Left cardiac atrium (tissue), 4 donors: ENCODE measurements at regions not wholly inside any gene's neighbourhood (a gene's known extent, or its start where the extent isn't known, plus 50 kb on each side); places are given as distances from the start of the nearest gene placed in this dataset.
"Not testable (repeated sequence)": the region's sequence is repeated elsewhere in the genome, so short reads cannot be mapped to it uniquely, and the experiment has no call there.

Source experiments
- ATAC-seq, 2 donors: fragments of 200-7000 bp; cut with Tn5 transposase; one replicate each; pipeline ENCODE4 v1.9.1; 2020; ENCODE audit warnings: mild to moderate bottlenecking in 2 of 2, moderate library complexity in 2 of 2
- DNase-seq: peaks from one replicate; pipeline ENCODE4 v3.0.0-alpha.2; 2020
- intact Hi-C, 2 donors: fragments of 100-400 bp; cut with DNase I; formaldehyde crosslinking; loops; one replicate each; pipeline versions ENCODE4 v1.14.1 to v1.15.1; 2022 to 2023
- donor health status: DM: no; HTN: yes; CAD: no.
- donor health status: DM: no; HTN: yes; CAD: no; lungs with severe emphysema.
- donor health status: DM: yes; HTN: yes; CAD: no.
- donor health status: Dilated cardiomyopathy.

DNA sequence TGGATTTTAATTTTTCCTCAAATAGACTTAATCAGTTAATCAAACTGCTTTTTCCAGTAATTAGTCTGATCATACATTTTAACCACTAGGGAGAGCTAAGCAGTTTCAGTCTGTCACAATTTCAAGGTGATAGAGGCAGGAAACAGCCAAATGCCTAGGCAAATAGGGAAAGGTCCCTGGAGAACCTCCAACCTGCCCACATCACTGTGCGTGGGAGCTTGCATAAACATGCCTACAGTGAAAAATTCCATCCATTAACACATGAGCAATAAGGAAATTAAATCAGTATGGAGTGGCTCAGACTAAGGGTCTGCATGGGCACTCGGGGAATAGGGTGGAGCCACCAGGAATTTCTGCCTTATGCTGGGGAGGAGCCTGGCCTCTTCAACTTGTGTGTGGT lies 74.6 kb downstream of the AASDHPPT start:
- ATAC-seq (peak in 1 of 2 donors; percentile 26), DNase-seq (no peak)
- intact Hi-C loops, result no loop called here

- intact Hi-C loops, result no loop called here
- no peak for ATAC-seq
- DNase-seq, result no peak
Measured at GRCh38 chr11:106152824-106153223, 75.4 kb downstream of the AASDHPPT start.

DNA sequence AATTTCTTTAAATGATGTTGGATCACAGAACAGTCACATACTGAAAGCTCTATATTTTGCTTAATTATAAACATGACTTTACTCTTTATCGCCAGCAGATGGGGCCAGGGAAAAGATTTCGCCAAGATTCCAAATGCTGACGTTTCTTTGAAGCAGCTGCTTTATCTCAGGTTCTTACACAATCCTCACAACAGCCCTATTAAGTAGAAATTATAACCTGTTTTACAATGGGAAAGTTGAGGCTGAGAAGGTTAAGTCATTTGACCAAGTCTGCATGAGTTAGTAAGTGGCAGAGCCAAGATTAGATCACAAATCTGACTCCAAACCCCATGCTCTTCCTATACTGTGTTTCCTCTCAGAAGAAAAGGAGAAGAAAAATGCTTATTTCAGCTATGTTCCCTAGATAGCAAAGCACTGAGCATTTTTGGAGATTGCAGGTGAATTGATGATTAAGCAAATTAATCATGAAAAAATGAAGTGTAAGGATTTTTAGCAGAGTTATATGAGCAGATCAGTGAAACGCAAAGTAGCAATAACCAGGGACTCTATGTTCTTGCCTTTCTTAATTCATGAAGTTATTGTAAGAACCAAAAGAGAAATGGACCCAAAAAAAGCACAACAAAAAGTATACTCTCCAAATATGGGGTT lies 79.0 kb downstream of the AASDHPPT start:
- DNase-seq (no peak), ATAC-seq (peak; percentile 44 to 62)
- intact Hi-C loops, result no loop called here

DNA sequence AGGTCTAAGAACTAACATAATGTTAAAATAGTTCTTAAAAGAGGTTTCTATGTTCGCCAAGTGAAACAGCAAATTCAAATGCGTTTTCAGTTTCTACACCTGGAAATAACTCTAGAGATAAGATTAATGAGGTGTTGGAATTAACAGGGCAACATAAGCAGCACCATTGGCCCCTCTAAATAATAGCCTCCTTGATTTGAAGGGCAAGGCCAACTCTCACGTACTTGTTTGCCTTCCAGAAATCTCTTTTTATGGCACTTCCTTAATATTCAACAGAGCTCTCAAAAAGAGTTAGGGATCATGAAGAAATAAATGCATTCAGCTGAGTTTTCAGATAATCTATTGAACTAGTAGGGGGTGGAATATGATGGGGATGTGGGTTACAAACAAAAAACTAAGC lies 80.9 kb downstream of the AASDHPPT start:
- DNase-seq (no peak), ATAC-seq (no peak)
- intact Hi-C loops, result no loop called here

- no peak for ATAC-seq
- intact Hi-C loops, result no loop called here
- DNase-seq, result no peak
Measured at GRCh38 chr11:106159836-106160235, 82.4 kb downstream of the AASDHPPT start.

GRCh38 chr11:106160494-106160893 lies 83.0 kb downstream of the AASDHPPT start:
- intact Hi-C loops, result no loop called here
- no peak for DNase-seq
- ATAC-seq, result no peak

- ATAC-seq, result no peak
- intact Hi-C loops, result no loop called here
- no peak for DNase-seq
Measured at GRCh38 chr11:106161775-106162634, 84.5 kb downstream of the AASDHPPT start.

DNA sequence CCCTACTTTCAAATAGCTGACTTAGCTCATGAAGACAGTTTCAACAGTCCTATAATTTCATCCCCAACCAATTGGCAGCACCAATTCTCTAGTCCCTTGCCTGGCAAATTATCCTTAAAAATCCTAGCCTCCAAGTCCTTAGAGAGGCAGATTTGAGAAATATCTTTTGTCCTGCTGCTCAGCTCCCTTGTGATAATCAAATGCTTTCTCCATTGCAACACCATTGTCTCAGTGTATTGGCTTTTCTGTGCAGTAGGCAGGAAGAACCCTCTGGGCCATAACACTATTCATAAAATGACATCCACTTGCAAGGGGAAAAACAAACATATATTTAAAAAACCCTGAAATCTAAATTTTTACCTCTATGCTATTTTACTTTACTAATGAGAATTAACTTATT lies 89.6 kb downstream of the AASDHPPT start:
- DNase-seq (no peak), ATAC-seq (no peak)
- intact Hi-C loops, result no loop called here

- ATAC-seq (no peak), DNase-seq (no peak)
- intact Hi-C loops, result no loop called here
Measured at GRCh38 chr11:106172386-106172991, 95.0 kb downstream of the AASDHPPT start.

DNA sequence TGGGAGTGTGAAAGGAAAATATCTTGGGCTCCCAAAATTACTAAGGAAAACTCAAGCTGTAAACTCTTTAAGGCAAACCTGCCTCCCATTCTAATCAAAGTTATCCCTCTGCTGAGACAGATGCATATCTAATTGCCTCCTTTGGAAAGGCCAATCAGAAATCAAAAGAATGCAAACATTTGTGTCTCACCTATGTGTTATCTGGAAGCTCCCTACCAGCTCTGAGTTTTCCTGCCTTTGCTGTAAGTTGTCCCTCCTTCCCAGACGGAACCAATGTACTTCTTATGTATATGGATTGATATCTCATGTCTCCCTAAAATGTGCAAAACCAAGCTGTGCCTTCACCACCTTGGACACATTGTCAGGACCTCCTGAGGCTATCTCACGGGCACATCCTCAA lies 95.8 kb downstream of the AASDHPPT start:
- DNase-seq (no peak), ATAC-seq (no peak)
- intact Hi-C loops, result no loop called here

DNA sequence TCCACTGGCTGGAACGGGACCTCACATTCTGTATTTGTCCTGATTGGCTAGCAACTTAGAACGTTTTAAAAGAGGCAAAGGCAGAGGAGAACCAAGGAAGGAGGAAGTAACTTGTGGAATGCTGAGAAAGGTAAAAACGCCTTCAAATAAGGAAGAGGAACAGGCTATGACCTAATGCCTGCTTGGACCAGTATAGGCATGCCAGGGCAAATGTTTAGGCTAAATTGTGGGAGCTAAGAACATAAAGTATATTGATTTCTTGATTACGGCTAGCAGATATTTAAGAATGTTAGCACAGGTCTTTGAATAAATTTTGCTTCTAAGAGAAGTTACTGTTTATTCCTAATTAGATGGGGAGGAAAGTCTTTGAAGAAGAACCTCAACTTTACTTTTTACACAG lies 96.5 kb downstream of the AASDHPPT start:
- intact Hi-C loops, DNase-seq, ATAC-seq: not testable (repeated sequence)

- intact Hi-C loops, result no loop called here
- DNase-seq (no peak), ATAC-seq (no peak)
Measured at GRCh38 chr11:106176817-106177216, 99.4 kb downstream of the AASDHPPT start.

DNA sequence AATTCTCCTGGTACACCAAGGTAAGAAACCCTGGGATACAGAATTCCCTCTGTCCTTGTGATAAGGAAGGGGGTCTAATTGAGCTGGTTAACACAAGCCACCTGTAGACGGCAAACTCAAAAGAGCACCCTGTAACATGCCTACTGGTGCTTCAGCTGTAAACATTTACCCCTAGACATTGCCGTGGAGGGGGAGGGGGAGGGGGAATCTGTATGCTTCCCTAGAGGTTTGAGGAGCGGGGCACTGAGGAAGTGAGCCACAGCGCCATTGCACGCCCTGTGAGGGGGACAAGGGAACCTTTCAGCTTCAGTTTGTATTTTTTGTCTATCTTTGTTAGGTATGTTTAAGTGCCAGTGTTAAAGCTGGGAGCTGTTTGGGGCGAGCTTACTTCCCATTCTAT lies 99.8 kb downstream of the AASDHPPT start:
- intact Hi-C loops, result no loop called here
- no peak for DNase-seq
- no peak for ATAC-seq

DNA sequence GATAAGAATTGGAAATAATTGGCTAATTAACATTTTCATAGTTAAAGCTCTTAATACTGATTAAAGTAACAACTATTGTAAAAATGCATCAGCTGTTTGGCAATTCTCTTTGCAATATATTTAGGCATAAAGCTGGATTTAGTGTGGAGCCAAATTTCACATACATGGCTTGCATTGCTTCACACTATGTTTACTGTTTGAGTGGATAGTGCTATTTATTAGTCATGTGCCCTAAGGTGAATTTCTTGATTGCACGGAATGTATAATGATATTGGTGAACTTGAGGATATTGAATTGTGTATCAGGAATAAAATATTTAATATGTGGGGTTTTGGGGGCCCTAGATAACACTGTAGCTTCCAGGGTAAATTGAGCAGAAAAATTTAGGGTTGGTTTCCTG lies 100.9 kb downstream of the AASDHPPT start:
- DNase-seq (no peak), ATAC-seq (no peak)
- intact Hi-C loops, result no loop called here

- ATAC-seq (no peak), DNase-seq (no peak)
- intact Hi-C loops, result no loop called here
Measured at GRCh38 chr11:106179048-106179447, 101.6 kb downstream of the AASDHPPT start.

- intact Hi-C loops, result no loop called here
- ATAC-seq (no peak), DNase-seq (no peak)
Measured at GRCh38 chr11:106186630-106187029, 109.2 kb downstream of the AASDHPPT start.

DNA sequence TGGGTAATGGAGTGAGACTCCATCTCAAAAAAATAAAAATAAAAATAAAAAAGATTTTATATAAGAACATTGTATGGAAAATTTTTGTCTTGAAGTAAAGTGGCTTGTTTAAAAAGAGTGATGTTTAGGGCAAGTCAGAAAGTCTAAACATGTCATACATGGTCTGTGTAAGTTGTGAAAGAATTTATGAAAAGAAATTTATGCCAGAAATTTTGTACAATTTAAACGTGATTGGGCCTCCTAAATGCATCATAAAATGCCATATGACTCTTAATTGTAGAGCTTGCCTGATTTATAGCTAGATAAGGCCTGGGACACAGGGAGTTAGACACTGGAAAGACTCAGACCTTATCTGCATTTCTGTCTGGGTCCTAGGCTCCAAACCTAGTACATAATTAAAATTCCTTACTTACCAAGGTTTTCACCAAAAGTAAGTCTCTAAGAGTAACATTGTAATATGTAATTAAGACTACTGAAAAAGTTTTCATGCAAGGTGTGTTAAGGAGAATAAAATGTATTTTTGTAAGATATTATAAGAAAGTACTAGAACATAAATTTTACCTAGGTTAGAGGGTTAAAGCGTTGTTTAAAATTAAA lies 110.5 kb downstream of the AASDHPPT start:
- no peak for ATAC-seq
- intact Hi-C loops, result no loop called here

GRCh38 chr11:106193956-106194355 lies 116.5 kb downstream of the AASDHPPT start:
- ATAC-seq (no peak), DNase-seq (no peak)
- intact Hi-C loops, result no loop called here

More for the DNA sequence above, 110.5 kb downstream of the AASDHPPT start:
- no peak for DNase-seq

DNA sequence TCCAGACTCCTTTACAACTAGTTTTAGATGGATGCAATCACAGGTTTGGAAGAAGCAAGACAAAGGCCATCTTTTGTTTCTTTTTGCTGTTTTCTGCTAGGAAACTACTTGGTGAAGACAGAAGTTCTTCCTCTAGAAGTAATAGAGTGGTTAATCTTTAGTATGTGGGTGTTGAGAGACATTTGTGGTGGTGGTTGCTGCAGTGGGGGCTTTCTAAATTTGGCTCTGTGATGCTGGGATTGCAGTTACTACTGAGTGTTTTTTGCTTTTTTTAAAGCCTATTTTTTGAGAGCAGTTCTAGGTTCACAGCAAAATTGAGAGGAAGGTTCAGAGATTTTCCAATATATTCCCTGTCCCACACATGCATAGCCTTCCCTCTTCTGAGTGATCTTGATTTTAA lies 120.0 kb downstream of the AASDHPPT start:
- no peak for ATAC-seq
- no peak for DNase-seq
- intact Hi-C loops, result no loop called here
